Ovary (tissue), 3 donors: ENCODE measurements at regions not wholly inside any gene's neighbourhood (a gene's known extent, or its start where the extent isn't known, plus 50 kb on each side); places are given as distances from the start of the nearest gene placed in this dataset.

ENCODE experiments used
- CTCF ChIP-seq, 3 donors: fragments of 450-650 bp in 2 of 3; fragments of 200-600 bp in 1 of 3; IDR thresholded peaks; one replicate each; pipeline versions ENCODE4 v1.5.1 to v1.8.0; 2016 to 2022; ENCODE audit warnings: antibody characterized with exemption in 3 of 3, mild to moderate bottlenecking in 1 of 3
- EP300 ChIP-seq: sonication (generic); formaldehyde crosslinking; IDR thresholded peaks from one replicate; pipeline ENCODE4 v1.6.1; 2017; ENCODE audit warnings: antibody characterized with exemption
- donor health status: DM: no; HTN: no; CAD: no.

DNA sequence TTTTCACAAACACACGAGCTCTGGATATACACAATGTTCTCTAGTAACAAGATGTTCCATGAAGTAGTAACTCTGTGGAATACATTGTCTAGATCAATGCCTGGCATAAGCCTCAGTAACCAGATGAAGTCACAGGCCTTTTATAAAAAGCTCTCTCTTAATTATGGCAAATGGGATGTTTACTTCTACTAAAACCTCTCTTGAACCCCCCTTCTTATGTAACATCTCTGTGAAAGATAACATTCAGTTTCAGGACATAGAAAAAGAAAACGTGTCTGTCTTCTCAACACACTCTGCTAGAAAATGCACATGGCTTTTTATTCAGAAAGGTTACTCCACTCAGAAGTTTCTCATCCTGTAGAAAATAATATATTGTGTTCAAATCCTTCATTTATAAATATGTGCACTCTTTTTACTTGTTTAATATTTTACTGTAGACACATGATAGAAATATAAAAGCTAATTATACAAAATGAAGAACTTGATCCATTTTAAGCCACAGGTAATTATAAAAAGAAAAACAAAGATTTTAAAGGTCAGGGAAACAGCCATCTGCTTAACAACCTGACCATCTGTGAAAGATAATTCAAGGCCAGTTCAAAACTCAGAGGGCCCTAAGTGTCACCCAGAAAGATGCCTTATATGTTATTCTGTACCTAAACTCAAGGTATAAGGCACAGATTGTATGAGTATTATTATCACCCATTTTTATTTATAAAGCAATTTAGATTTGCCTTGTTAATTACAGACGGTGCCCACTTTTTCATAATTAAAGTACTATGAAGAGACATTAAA is 812.0 kb downstream of the CDH18 start:
- no peak for TF ChIP-seq CTCF (IDR thresholded peaks at IDR 0.05)
- TF ChIP-seq EP300 = no peak
